ENCODE measurements at regions not wholly inside any gene's neighbourhood (a gene's known extent, or its start where the extent isn't known, plus 50 kb on each side); places are given as distances from the start of the nearest gene placed in this dataset.

DNA sequence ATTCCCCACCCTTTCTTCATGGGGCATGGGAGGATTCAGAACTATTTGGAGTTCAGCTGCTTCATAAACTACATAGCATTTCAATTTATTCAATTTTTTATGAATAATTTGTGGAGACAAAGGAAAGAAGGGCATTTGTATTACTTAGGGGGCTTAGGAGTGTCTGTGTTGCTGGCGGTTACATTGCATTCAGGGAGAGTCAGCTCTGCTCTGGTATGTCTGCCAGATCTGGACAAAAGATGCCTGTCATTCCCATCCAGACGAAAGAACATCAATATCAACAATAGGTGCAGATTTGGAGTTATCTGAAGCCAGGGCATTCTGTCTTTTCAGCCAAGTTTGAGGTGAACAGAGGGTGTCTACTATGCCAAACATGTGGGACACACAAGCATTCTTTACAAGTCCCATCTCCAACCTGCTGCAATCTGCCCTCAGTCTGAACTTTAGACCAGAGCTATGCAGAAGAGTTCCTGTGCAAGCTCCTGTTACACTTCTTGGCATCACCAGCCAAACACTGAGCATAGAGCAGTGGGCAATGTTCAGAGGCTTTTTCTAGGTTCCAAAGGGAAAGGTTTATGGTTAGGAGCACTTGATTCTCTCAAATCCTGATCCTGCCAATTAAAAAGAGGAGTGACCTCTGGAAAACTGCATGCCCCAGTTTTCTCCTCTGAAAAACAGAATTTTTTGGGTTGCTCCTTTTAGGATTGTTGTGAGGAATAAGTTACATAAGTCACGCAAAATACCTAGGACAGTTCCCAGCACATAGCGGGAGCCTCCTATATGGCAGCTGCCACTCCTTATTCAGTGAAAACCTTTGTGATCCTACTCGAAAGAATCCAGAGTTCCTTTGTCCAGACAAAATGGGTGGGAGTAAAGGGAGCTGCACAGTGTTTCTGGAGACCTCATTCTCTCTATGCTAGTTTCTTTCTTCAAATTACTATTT is 719.5 kb upstream of the SLIT2 start:
- TF ChIP-seq, protein P1, sequence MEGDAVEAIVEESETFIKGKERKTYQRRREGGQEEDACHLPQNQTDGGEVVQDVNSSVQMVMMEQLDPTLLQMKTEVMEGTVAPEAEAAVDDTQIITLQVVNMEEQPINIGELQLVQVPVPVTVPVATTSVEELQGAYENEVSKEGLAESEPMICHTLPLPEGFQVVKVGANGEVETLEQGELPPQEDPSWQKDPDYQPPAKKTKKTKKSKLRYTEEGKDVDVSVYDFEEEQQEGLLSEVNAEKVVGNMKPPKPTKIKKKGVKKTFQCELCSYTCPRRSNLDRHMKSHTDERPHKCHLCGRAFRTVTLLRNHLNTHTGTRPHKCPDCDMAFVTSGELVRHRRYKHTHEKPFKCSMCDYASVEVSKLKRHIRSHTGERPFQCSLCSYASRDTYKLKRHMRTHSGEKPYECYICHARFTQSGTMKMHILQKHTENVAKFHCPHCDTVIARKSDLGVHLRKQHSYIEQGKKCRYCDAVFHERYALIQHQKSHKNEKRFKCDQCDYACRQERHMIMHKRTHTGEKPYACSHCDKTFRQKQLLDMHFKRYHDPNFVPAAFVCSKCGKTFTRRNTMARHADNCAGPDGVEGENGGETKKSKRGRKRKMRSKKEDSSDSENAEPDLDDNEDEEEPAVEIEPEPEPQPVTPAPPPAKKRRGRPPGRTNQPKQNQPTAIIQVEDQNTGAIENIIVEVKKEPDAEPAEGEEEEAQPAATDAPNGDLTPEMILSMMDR (conservative IDR thresholded peaks at IDR 0.05) = no peak
- no CpG with 5 or more reads among the region's 5 CpGs for WGBS (ENCODE audit: extremely low coverage, insufficient read length, low lambda C conversion rate)

More for the DNA sequence above, 719.5 kb upstream of the SLIT2 start:
- no peak overlapping the region; a peak in 1 of 7 replicates for H3K27ac Mint-ChIP-seq
- Histone ChIP-seq H3K4ac (ENCODE audit: low read depth, low read length) (no peak overlapping the region), H3T11ph (ENCODE audit: low read length) (no peak overlapping the region), H3K27me3 (ENCODE audit: insufficient read depth, low read length) (no peaks in the 10 kb centered on the region), H3K18ac (ENCODE audit: insufficient read length, low read depth, low read length) (no peak overlapping the region), H3K56ac (ENCODE audit: insufficient read length, low read depth, low read length) (no peak overlapping the region), H2BK15ac (ENCODE audit: low read depth, low read length) (no peak overlapping the region), H3K27ac (ENCODE audit: insufficient read length, low read depth, low read length) (no peak overlapping the region), H2AFZ (ENCODE audit: low read length) (no peak overlapping the region), H3K79me2 (ENCODE audit: insufficient read depth, low read length) (no peaks in the 10 kb centered on the region), H3K14ac (ENCODE audit: insufficient read depth, low read length) (no peak overlapping the region), H2BK5ac (ENCODE audit: insufficient read length, low read length) (no peak overlapping the region), H3K4me1 (ENCODE audit: insufficient read depth, low read length) (no peaks in the 10 kb centered on the region), H3K9me3 (ENCODE audit: control insufficient read depth, low read depth, low read length) (no peaks in the 10 kb centered on the region), H4K20me1 (ENCODE audit: control insufficient read depth, insufficient read depth, insufficient read length) (no peaks in the 10 kb centered on the region), H4K91ac (ENCODE audit: insufficient read length, low read depth, low read length) (no peak overlapping the region), H3K4me2 (ENCODE audit: insufficient read depth, insufficient read length, low read length) (no peak overlapping the region), H2BK20ac (ENCODE audit: low read depth, low read length, poor library complexity, severe bottlenecking) (no peak overlapping the region), H4K5ac (ENCODE audit: insufficient read length, low read depth, low read length) (no peak overlapping the region), H2BK12ac (ENCODE audit: insufficient read length, low read depth, low read length) (no peak overlapping the region), H3K23me2 (ENCODE audit: insufficient read length, low read depth, low read length, poor library complexity, severe bottlenecking) (no peaks in the 10 kb centered on the region), H4K8ac (replicated peaks; ENCODE audit: insufficient read length, low read depth, low read length) (no peak overlapping the region), H3K23ac (ENCODE audit: insufficient read length, low read depth, low read length) (no peak overlapping the region), H2AK5ac (ENCODE audit: insufficient read length, low read length) (no peak overlapping the region), H2BK120ac (ENCODE audit: low read depth, low read length, poor library complexity, severe bottlenecking) (no peak overlapping the region), H3K79me1 (ENCODE audit: insufficient read depth, low read depth, low read length, poor library complexity, severe bottlenecking) (no peaks in the 10 kb centered on the region), H3K9ac (ENCODE audit: extremely low read depth, insufficient read length, low read length) (no peak overlapping the region)
- H3K4me1 Mint-ChIP-seq = no peaks in the 10 kb centered on the region
- no peaks in the 10 kb centered on the region for H3K36me3 Mint-ChIP-seq (ENCODE audit: insufficient read depth in 1 of 3, low read depth in 3 of 3)
- no peaks in the 10 kb centered on the region for H3K27me3 Mint-ChIP-seq (ENCODE audit: low read depth)
- DNase-seq = no peak
- no peak overlapping the region for H3K4me3 Mint-ChIP-seq
- no peaks in the 10 kb centered on the region for H3K9me3 Mint-ChIP-seq
